Nephron (organoid): ENCODE measurements at regions not wholly inside any gene's neighbourhood (a gene's known extent, or its start where the extent isn't known, plus 50 kb on each side); places are given as distances from the start of the nearest gene placed in this dataset.

Experiments
- H3K27ac Mint-ChIP-seq, 3 experiments: 2 replicates each; pipeline ENCODE4 v1.8.0; 2020; ENCODE audit warnings: mixed read lengths in 3 of 3, mild to moderate bottlenecking in 2 of 3, moderate library complexity in 1 of 3
- H3K27me3 Mint-ChIP-seq: 2 replicates; pipeline ENCODE4 v1.8.0; 2021; ENCODE audit warnings: low read depth, mild to moderate bottlenecking, moderate library complexity, mixed read lengths
- H3K36me3 Mint-ChIP-seq: 2 replicates; pipeline ENCODE4 v1.8.0; 2020; ENCODE audit warnings: low read depth, mixed read lengths
- H3K4me1 Mint-ChIP-seq: 2 replicates; pipeline ENCODE4 v1.8.0; 2020; ENCODE audit warnings: mixed read lengths
- H3K4me3 Mint-ChIP-seq, 3 experiments: 2 replicates each; pipeline ENCODE4 v1.8.0; 2020; ENCODE audit warnings: mild to moderate bottlenecking in 3 of 3, mixed read lengths in 3 of 3, moderate library complexity in 2 of 3
- H3K9me3 Mint-ChIP-seq: 2 replicates; pipeline ENCODE4 v1.8.0; 2020; ENCODE audit warnings: mixed read lengths
- CTCF ChIP-seq, 3 experiments: fragments of 200-600 bp; sonication (generic); IDR thresholded peaks; one replicate each; pipeline ENCODE4 v1.5.0; 2021; ENCODE audit warnings: antibody characterized with exemption in 3 of 3; ENCODE audit not compliant: unreplicated experiment in 3 of 3

GRCh38 chr2:151150331-151151320 is 111.0 kb downstream of the RBM43 start:
- Mint-ChIP-seq H3K4me3 (no peak overlapping the region), H3K27ac (peak overlapping the region in 1 of 3 experiments; percentile 46), H3K36me3 (no peaks in the 10 kb centered on the region), H3K4me1 (peaks cover 16% of the 10 kb centered on the region), H3K27me3 (no peaks in the 10 kb centered on the region), H3K9me3 (no peaks in the 10 kb centered on the region)
- TF ChIP-seq CTCF (IDR thresholded peaks at IDR 0.05; ENCODE audit: unreplicated experiment in 3 of 3), result no peak

GRCh38 chr2:151138507-151138906 is 123.2 kb downstream of the RBM43 start:
- peaks cover 3% of the 10 kb centered on the region for H3K27me3 Mint-ChIP-seq
- no peaks in the 10 kb centered on the region for H3K36me3 Mint-ChIP-seq
- TF ChIP-seq CTCF (IDR thresholded peaks at IDR 0.05; ENCODE audit: unreplicated experiment in 3 of 3), result no peak
- peaks cover 10% of the 10 kb centered on the region for H3K4me1 Mint-ChIP-seq
- no peak overlapping the region for H3K4me3 Mint-ChIP-seq
- peak overlapping the region in 2 of 3 experiments; percentile 15 to 63 for H3K27ac Mint-ChIP-seq
- no peaks in the 10 kb centered on the region for H3K9me3 Mint-ChIP-seq

- Mint-ChIP-seq H3K4me1 (peaks cover 10% of the 10 kb centered on the region), H3K27me3 (peaks cover 3% of the 10 kb centered on the region), H3K27ac (no peak overlapping the region), H3K9me3 (peaks cover 4% of the 10 kb centered on the region), H3K36me3 (no peaks in the 10 kb centered on the region), H3K4me3 (no peak overlapping the region)
- TF ChIP-seq CTCF (IDR thresholded peaks at IDR 0.05; ENCODE audit: unreplicated experiment in 3 of 3), result no peak
These were observed 124.1 kb downstream of the RBM43 start for GRCh38 chr2:151137526-151137925.

- Mint-ChIP-seq H3K4me1 (peaks cover 3% of the 10 kb centered on the region), H3K27me3 (no peaks in the 10 kb centered on the region), H3K9me3 (peaks cover 25% of the 10 kb centered on the region), H3K27ac (no peak overlapping the region), H3K36me3 (peaks cover 5% of the 10 kb centered on the region), H3K4me3 (no peak overlapping the region)
- no peak for TF ChIP-seq CTCF (IDR thresholded peaks at IDR 0.05; ENCODE audit: unreplicated experiment in 3 of 3)
These were observed 141.7 kb downstream of the RBM43 start for GRCh38 chr2:151120011-151120410.

- Mint-ChIP-seq H3K4me3 (no peak overlapping the region), H3K27ac (no peak overlapping the region), H3K36me3 (peaks cover 5% of the 10 kb centered on the region), H3K27me3 (no peaks in the 10 kb centered on the region), H3K9me3 (peaks cover 24% of the 10 kb centered on the region), H3K4me1 (peaks cover 5% of the 10 kb centered on the region)
- no peak for TF ChIP-seq CTCF (IDR thresholded peaks at IDR 0.05; ENCODE audit: unreplicated experiment in 3 of 3)
These were observed 142.3 kb downstream of the RBM43 start for GRCh38 chr2:151119374-151119773.
